IPS-20b (cell line): ENCODE measurements at regions not wholly inside any gene's neighbourhood (a gene's known extent, or its start where the extent isn't known, plus 50 kb on each side); places are given as distances from the start of the nearest gene placed in this dataset.
"Not testable (repeated sequence)": the region's sequence is repeated elsewhere in the genome, so short reads cannot be mapped to it uniquely, and the experiment has no call there.

Experiments used
- H3K27ac ChIP-seq: one replicate; pipeline ENCODE4 v1.5.1; 2013; ENCODE audit warnings: low read length
- H3K27me3 ChIP-seq: 2 replicates; pipeline ENCODE4 v1.6.1; 2013; ENCODE audit warnings: mild to moderate bottlenecking, low read length, inconsistent platforms; ENCODE audit not compliant: insufficient read depth
- H3K36me3 ChIP-seq: 2 replicates; pipeline ENCODE4 v1.6.1; 2013; ENCODE audit warnings: low read depth, mild to moderate bottlenecking, inconsistent platforms, low read length, moderate library complexity; ENCODE audit not compliant: insufficient read depth
- H3K4me1 ChIP-seq: 2 replicates; pipeline ENCODE4 v1.6.1; 2013; ENCODE audit warnings: mild to moderate bottlenecking, control low read depth, inconsistent platforms, low read length, moderate library complexity; ENCODE audit not compliant: insufficient read depth
- H3K4me3 ChIP-seq: 2 replicates; pipeline ENCODE4 v1.5.1; 2013; ENCODE audit warnings: mild to moderate bottlenecking, low read length, inconsistent platforms
- H3K9ac ChIP-seq: 2 replicates; pipeline ENCODE4 v1.6.1; 2013; ENCODE audit warnings: low read depth, mild to moderate bottlenecking, inconsistent platforms, low read length, moderate library complexity
- H3K9me3 ChIP-seq: 2 replicates; pipeline ENCODE4 v1.6.1; 2013; ENCODE audit warnings: mild to moderate bottlenecking, low read depth, low read length, inconsistent platforms; ENCODE audit not compliant: insufficient read depth

- Histone ChIP-seq H3K4me3 (no peak overlapping the region), H3K4me1 (no peaks in the 10 kb centered on the region; the same call in 1 of the 2 replicates), H3K9ac (no peak overlapping the region), H3K27ac (no peak overlapping the region), H3K36me3 (no peaks in the 10 kb centered on the region), H3K27me3 (no peaks in the 10 kb centered on the region), H3K9me3 (no peaks in the 10 kb centered on the region)
These were observed 590.9 kb upstream of the NRSN1 start for GRCh38 chr6:23535101-23535500.

GRCh38 chr6:23537828-23538227 lies 588.2 kb upstream of the NRSN1 start:
- Histone ChIP-seq H3K4me3 (no peak overlapping the region), H3K9ac (no peak overlapping the region), H3K27me3 (no peaks in the 10 kb centered on the region), H3K36me3 (no peaks in the 10 kb centered on the region), H3K27ac (no peak overlapping the region), H3K4me1 (no peaks in the 10 kb centered on the region; the same call in 1 of the 2 replicates), H3K9me3 (no peaks in the 10 kb centered on the region)

GRCh38 chr6:23547851-23548250 lies 578.2 kb upstream of the NRSN1 start:
- no peak overlapping the region for H3K9ac ChIP-seq
- H3K9me3 ChIP-seq = no peaks in the 10 kb centered on the region
- H3K4me3 ChIP-seq = no peak overlapping the region
- H3K27me3 ChIP-seq = no peaks in the 10 kb centered on the region
- H3K27ac ChIP-seq = no peak overlapping the region
- H3K4me1 ChIP-seq = no peaks in the 10 kb centered on the region
- no peaks in the 10 kb centered on the region for H3K36me3 ChIP-seq

GRCh38 chr6:23554953-23555352 lies 571.1 kb upstream of the NRSN1 start:
- not testable (repeated sequence) for H3K4me3 ChIP-seq, H3K9ac ChIP-seq, H3K27ac ChIP-seq, H3K36me3 ChIP-seq, H3K27me3 ChIP-seq, H3K4me1 ChIP-seq
- peaks cover 10% of the 10 kb centered on the region; the same call in 1 of the 2 replicates for H3K9me3 ChIP-seq

GRCh38 chr6:23559587-23560343 lies 566.2 kb upstream of the NRSN1 start:
- Histone ChIP-seq H3K9ac (no peak overlapping the region), H3K27me3 (no peaks in the 10 kb centered on the region), H3K27ac (no peak overlapping the region), H3K9me3 (peaks cover 2% of the 10 kb centered on the region; the same call in 1 of the 2 replicates), H3K4me1 (peaks cover 5% of the 10 kb centered on the region; the same call in 1 of the 2 replicates), H3K36me3 (no peaks in the 10 kb centered on the region), H3K4me3 (no peak overlapping the region)

GRCh38 chr6:23561732-23562131 lies 564.3 kb upstream of the NRSN1 start:
- H3K9ac ChIP-seq = no peak overlapping the region
- no peak overlapping the region for H3K27ac ChIP-seq
- no peaks in the 10 kb centered on the region for H3K27me3 ChIP-seq
- H3K4me3 ChIP-seq = no peak overlapping the region; the same call in 1 of the 2 replicates
- peaks cover 5% of the 10 kb centered on the region; the same call in 1 of the 2 replicates for H3K4me1 ChIP-seq
- H3K9me3 ChIP-seq = no peaks in the 10 kb centered on the region; the same call in 1 of the 2 replicates
- no peaks in the 10 kb centered on the region for H3K36me3 ChIP-seq

- Histone ChIP-seq H3K4me1 (peaks cover 5% of the 10 kb centered on the region; the same call in 1 of the 2 replicates), H3K4me3 (no peak overlapping the region), H3K27me3 (no peaks in the 10 kb centered on the region), H3K9me3 (no peaks in the 10 kb centered on the region; the same call in 1 of the 2 replicates), H3K27ac (no peak overlapping the region), H3K36me3 (no peaks in the 10 kb centered on the region), H3K9ac (no peak overlapping the region)
These were observed 563.5 kb upstream of the NRSN1 start for GRCh38 chr6:23562554-23562953.

GRCh38 chr6:23563323-23563722 lies 562.7 kb upstream of the NRSN1 start:
- Histone ChIP-seq H3K9me3 (no peaks in the 10 kb centered on the region; the same call in 1 of the 2 replicates), H3K9ac (no peak overlapping the region), H3K36me3 (no peaks in the 10 kb centered on the region), H3K27ac (no peak overlapping the region), H3K4me3 (no peak overlapping the region), H3K27me3 (no peaks in the 10 kb centered on the region), H3K4me1 (peaks cover 5% of the 10 kb centered on the region; the same call in 1 of the 2 replicates)

GRCh38 chr6:23566418-23566817 lies 559.6 kb upstream of the NRSN1 start:
- Histone ChIP-seq H3K27me3 (no peaks in the 10 kb centered on the region), H3K9ac (no peak overlapping the region), H3K4me3 (no peak overlapping the region), H3K4me1 (peaks cover 3% of the 10 kb centered on the region; the same call in 1 of the 2 replicates), H3K9me3 (no peaks in the 10 kb centered on the region; the same call in 1 of the 2 replicates), H3K27ac (no peak overlapping the region), H3K36me3 (no peaks in the 10 kb centered on the region)

- no peaks in the 10 kb centered on the region for H3K9me3 ChIP-seq
- no peaks in the 10 kb centered on the region for H3K27me3 ChIP-seq
- H3K4me3 ChIP-seq = no peak overlapping the region
- no peaks in the 10 kb centered on the region for H3K36me3 ChIP-seq
- no peak overlapping the region for H3K9ac ChIP-seq
- H3K4me1 ChIP-seq = no peaks in the 10 kb centered on the region
- no peak overlapping the region for H3K27ac ChIP-seq
These were observed 557.7 kb upstream of the NRSN1 start for GRCh38 chr6:23568292-23568691.

- H3K9me3 ChIP-seq = no peaks in the 10 kb centered on the region
- H3K9ac ChIP-seq = no peak overlapping the region
- H3K4me3 ChIP-seq = no peak overlapping the region
- no peaks in the 10 kb centered on the region for H3K27me3 ChIP-seq
- peaks cover 3% of the 10 kb centered on the region; the same call in 1 of the 2 replicates for H3K4me1 ChIP-seq
- no peaks in the 10 kb centered on the region for H3K36me3 ChIP-seq
- no peak overlapping the region for H3K27ac ChIP-seq
These were observed 541.8 kb upstream of the NRSN1 start for GRCh38 chr6:23584134-23584763.

GRCh38 chr6:23587582-23587981 lies 538.4 kb upstream of the NRSN1 start:
- no peaks in the 10 kb centered on the region for H3K27me3 ChIP-seq
- peaks cover 3% of the 10 kb centered on the region; the same call in 1 of the 2 replicates for H3K4me1 ChIP-seq
- H3K36me3 ChIP-seq = no peaks in the 10 kb centered on the region
- no peak overlapping the region for H3K4me3 ChIP-seq
- H3K27ac ChIP-seq = no peak overlapping the region
- no peak overlapping the region for H3K9ac ChIP-seq
- H3K9me3 ChIP-seq = no peaks in the 10 kb centered on the region
